ENCODE measurements at regions not wholly inside any gene's neighbourhood (a gene's known extent, or its start where the extent isn't known, plus 50 kb on each side); places are given as distances from the start of the nearest gene placed in this dataset.

DNA sequence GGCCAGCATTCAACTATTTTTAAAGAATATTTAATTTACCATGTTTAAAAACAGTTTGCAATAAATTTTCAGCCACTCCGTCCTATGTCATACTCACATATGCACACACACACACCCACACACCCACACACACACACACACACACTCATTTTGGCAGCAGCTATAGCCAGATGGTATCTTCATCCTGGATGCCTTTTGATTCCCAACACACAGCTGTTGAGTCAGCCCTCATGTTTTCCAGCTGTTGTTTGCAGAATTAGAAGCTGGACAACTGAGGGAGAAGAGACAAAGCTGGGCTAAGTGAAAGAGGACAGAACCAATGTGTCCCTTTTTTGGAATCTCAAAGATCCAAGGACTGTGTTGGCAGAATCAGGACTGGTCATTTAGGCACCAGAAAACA, 80.0 kb upstream of the EGLN3 start:
- no peak for TF ChIP-seq ZNF274 (IDR thresholded peaks at IDR 0.05; ENCODE audit: low read depth, low read length)
- H3K4me3 ChIP-seq (ENCODE audit: low read length) = no peak overlapping the region

DNA sequence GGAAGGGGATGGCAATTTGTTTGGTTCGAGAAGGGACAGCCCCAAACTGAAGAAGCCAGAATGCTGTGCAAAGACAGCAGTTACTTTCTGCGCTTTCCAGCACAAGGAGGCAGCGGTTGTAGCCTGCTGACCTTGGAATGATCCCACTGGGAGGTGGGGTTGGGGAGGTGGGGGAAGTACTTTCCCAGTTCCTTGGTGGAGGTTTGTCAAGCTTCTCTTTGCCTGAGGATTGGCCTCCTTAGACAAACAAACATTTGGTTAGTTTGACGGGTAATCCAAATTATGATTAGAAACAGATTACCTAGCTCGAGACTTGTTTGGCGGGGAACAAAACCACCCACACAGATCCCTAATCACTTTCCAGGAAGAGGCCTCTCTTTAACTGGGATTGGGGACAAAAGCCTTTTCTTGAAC, 79.1 kb upstream of the EGLN3 start:
- no peak overlapping the region for H3K4me3 ChIP-seq (ENCODE audit: low read length)
- no peak for TF ChIP-seq ZNF274 (IDR thresholded peaks at IDR 0.05; ENCODE audit: low read depth, low read length)

DNA sequence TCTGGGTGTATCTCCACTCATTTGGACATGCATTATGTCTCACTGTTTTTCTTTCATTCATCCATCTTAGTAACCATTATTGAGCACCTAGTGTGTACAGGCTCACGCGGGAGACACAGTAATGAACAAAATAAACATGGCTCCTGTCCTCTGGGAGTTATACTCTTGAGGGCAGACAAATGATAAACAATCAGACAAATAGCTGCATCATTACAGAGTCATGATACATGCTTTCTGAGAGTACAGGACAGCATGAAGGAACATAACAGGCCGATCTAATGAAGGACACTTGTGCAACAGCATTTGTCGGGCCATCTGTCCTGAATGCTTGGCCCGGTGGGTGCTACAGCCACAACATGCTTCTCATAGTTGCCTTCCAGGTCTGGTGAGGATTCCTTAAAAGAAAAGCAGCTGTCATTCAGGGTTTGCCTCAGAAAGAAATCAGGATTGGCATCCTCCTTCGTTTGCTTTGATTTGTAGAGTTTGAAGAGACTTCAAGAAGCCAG, 77.2 kb upstream of the EGLN3 start:
- TF ChIP-seq ZNF274 (IDR thresholded peaks at IDR 0.05; ENCODE audit: low read depth, low read length) = no peak
- no peak overlapping the region for H3K4me3 ChIP-seq (ENCODE audit: low read length)

DNA sequence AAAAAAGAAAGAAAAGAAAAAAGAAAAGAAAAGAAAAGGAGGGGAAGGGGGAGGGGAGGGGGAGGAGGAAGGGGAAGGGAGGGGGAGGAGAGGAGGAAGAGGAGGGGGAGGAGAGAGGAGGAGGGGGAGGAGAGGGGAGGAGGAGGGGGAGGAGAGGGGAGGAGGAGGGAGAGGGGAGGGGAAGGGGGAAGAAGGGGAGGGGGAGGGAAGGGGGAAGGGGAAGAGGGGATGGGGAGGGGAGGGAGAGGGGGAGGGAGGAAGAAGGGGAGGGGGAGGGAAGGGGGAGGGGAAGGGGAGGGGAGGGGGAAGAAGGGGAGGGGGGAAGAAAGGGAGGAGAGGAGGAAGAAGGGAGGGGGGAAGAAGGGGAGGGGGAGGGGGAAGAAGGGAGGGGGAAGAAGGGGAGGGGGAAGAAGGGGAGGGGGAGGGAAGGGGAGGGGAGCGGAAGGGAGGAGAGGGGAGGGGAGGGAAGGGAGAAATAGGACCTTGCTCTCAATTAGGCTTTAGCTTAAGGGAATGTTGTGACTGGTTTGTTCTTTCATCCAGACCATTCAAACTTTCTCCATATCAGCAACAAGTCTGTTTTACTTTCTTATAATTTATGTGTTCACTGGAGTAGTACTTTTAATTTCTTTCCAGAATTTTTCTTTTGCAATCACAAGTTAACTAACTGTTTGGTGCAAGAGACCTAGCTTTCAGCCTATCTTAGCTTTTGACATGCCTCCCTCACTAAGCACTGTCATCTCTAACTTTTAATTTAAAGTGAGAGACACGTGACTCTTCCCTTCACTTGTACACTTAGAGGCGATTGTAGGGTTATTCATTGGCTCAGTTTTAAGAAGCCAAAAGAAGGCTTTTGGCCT, 76.5 kb upstream of the EGLN3 start:
- no peak overlapping the region for H3K4me3 ChIP-seq (ENCODE audit: low read length)
- no peak for TF ChIP-seq ZNF274 (IDR thresholded peaks at IDR 0.05; ENCODE audit: low read depth, low read length)

DNA sequence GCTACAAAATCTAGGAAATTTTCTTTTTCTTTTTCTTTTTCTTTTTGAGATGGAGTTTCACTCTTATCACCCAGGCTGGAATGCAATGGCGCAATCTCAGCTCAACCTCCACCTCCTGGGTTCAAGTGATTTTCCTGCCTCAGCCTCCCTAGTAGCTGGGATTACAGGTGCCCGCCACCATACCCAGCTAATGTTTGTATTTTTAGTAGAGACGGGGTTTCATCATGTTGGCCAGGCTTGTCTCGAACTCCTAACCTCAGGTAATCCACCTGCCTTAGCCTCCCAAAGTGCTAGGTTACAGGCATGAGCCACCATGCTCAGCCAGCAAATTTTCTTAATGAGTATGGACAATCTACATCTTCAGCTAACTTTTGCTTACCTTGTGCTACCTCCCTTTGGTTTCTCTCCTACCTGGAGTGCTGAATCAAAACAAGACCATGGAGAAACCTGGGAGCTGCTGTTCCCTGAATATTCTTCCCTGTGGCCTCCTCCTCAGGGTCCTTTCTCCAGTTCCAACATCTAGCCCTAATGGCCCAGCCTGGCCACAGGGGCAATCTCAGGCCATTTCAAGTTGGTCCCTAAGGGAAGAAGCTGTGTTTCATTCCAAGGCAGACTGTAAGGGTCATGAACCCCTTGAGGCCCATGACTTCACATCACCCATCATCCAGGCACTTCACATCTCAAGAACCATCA, 74.6 kb upstream of the EGLN3 start:
- H3K4me3 ChIP-seq (ENCODE audit: low read length) = no peak overlapping the region
- no peak for TF ChIP-seq ZNF274 (IDR thresholded peaks at IDR 0.05; ENCODE audit: low read depth, low read length)

DNA sequence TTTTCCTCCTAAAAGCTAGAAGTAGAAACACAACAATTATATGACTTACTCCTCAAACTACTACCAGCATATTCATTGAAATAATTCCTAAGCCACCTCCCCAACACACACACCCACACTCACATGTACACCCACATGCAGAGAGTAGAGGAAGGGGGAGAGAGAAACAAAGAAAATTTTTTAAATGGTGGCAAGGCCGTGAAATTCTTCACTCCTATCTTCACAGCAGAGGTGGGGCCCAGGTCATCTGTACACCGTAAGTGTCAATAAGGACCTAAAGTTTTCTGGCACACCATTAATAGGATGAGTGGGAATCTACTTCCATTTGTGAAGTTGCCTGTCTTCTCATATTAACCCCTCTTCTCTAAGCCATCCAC, 73.9 kb upstream of the EGLN3 start:
- H3K4me3 ChIP-seq (ENCODE audit: low read length) = no peak overlapping the region
- TF ChIP-seq ZNF274 (IDR thresholded peaks at IDR 0.05; ENCODE audit: low read depth, low read length) = no peak

DNA sequence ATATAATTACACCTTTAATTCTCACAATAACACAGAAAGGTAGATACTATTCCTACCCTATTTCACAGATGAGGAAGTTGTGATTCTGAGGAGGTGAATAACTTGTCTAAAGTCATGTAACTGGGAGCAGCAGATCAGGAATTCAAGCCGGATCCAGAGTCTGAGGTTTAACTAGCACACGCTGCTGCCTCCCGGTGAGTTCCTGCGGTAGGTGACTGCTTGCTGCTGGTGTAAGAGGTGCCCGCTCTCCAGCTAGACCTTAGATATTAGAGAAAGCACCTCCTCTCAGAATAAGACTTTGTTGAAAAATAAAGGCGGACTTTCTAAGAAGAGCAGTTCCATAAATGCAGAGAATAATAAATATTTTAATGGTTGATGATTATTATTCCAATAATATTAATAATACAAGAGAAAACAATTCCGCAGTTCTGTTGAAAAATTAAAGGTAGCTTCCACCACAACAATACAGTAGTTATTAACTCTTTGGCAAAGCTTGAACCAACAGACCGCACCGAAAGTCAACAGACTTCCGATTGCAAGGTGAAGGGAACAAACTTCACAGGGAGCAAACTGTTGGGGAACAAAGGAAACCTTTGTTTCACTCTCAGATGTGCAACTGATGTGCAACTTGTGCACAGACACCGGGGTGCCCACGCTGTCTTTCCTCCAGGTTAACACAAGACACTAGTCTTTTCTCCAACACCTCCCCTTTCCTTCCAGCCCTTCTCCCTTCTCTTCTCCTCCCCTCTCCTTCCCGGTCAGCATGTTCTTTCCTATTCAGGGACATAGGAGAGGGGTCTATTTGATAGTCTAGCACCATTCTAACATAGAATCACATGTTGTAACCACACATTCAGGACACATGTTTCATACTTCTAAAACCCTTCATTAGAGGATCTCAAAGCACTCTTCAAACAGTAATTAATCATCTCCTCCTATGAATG, 73.2 kb upstream of the EGLN3 start:
- no peak for TF ChIP-seq ZNF274 (IDR thresholded peaks at IDR 0.05; ENCODE audit: low read depth, low read length)
- no peak overlapping the region for H3K4me3 ChIP-seq (ENCODE audit: low read length)

DNA sequence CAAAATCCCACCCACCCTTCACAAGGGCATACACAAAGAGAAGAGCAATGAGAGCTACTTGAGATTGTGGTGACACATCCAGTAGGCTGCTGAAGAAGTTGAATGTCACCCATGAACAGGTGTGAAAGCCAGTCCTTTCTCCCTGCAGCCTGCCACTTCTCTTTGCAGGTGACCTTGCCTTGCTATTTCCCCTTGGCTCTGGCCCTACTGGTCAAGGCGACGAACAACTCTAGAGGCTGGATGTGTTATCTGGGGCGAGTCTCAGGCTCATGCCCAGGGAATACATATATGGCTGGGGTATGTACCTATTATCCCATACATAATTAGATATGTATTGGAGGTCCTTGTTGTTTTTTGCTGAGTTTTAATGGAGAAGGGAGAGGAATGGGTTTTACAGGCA, 70.2 kb upstream of the EGLN3 start:
- TF ChIP-seq ZNF274 (IDR thresholded peaks at IDR 0.05; ENCODE audit: low read depth, low read length) = no peak
- no peak overlapping the region for H3K4me3 ChIP-seq (ENCODE audit: low read length)

DNA sequence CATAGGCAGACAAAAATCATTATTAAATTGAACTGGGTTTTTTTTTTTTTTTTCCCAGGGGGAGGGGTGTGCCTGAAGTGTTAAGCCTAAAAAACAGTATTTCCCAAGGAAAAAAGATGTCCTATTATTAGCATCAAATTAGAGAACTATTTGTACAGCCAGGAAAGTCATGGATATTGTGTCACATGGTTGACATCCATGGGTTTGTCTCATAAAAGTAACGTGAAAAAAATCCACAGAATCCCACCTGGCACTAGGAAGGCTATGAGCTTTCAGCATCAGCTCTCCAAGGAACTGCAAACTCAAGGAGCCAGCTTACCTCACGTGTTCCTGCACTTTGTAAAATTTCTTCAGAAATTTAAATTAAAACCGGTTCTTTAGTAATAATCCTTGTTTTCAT, 69.1 kb upstream of the EGLN3 start:
- H3K4me3 ChIP-seq (ENCODE audit: low read length) = no peak overlapping the region
- no peak for TF ChIP-seq ZNF274 (IDR thresholded peaks at IDR 0.05; ENCODE audit: low read depth, low read length)

DNA sequence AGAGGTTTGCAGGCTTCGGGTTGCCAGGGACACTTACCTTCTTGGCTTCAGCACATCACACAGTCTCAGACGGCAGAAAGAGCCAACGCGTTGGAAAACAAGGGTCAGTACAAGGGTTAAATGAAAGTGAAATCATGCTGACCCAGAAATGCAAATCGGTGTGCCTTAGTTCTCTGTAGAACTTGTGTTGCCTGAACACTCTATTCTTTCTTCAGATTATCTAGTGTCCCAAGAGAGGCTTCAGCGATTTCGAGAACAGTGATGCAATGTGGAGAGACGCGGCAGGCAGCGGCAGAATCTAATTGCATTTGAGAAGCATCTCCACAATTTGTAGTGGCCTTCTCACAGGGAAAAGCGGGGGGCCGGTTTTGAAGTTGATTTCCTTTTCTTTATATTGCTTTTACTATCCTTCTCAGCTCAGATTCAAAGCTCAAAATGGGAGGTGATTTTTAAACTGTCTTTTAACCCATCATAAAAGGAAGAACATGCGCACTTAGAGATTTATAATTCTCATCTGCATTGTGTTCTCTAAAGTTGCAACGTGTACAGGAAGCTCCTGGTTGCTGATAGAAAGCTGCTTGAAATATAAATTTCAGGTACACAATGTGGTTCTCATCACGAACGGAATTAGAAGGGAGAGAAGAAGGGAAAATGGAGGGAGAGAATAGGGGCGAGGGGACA, 67.8 kb upstream of the EGLN3 start:
- no peak for TF ChIP-seq ZNF274 (IDR thresholded peaks at IDR 0.05; ENCODE audit: low read depth, low read length)
- peak overlapping the region; percentile 77; the same call in 1 of the 2 replicates for H3K4me3 ChIP-seq (ENCODE audit: low read length)

DNA sequence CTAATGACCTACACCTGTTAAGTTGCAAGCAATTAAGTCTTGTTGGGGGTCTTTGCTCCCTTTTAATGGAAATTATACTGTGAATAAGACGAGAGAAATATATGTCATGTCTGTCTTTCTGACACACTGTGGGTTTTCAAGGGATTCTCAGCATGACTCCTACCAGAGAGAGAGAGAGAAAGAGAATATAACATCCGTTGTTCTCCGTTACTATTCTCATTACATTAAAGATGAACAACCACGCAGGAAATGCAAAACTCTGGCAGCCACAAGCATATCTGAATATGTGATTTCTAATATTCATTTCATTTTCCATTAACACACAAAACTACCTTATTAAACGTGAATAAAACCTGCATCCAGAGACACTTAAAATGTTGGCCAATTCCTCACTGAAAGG, 67.3 kb upstream of the EGLN3 start:
- H3K4me3 ChIP-seq (ENCODE audit: low read length) = peak overlapping the region; percentile 77; the same call in 1 of the 2 replicates
- no peak for TF ChIP-seq ZNF274 (IDR thresholded peaks at IDR 0.05; ENCODE audit: low read depth, low read length)

DNA sequence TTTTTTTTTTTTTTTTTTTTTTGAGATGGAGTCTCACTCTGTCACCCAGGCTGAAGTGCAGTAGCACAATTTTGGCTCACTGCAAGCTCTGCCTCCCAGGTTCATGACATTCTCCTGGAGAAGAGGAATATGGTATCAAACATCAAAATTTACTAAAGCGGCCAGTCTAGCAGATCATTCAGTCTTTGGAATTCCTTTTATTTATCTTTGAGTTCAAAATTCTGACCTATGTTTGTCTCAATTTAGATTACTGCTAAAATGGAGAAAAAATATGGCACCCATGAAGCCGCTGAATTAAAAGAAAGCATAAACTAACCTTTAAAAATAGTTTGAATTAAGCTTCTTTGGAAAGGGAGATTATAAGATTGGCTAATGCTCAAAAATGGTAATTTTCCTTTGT, 64.5 kb upstream of the EGLN3 start:
- H3K4me3 ChIP-seq (ENCODE audit: low read length) = no peak overlapping the region
- TF ChIP-seq ZNF274 (IDR thresholded peaks at IDR 0.05; ENCODE audit: low read depth, low read length) = no peak

DNA sequence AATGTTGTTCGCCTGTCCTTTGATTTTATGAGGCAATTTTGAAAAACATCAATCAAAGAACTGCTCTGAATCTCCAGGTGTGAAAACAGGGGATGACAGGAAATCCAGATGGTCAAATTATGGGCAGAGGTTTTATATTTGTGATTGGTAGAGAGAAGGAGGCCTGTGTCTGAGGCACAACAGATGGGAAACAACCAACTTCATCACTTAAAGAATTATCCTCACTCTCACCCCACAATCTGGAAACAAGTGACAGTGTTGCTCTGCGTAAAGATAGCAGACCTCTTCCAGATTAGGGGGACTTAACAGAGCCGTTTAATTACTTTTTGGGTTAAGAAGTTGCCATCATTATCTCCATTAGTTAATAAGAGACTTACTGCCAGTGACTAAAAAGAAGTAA, 64.1 kb upstream of the EGLN3 start:
- no peak for TF ChIP-seq ZNF274 (IDR thresholded peaks at IDR 0.05; ENCODE audit: low read depth, low read length)
- no peak overlapping the region for H3K4me3 ChIP-seq (ENCODE audit: low read length)

DNA sequence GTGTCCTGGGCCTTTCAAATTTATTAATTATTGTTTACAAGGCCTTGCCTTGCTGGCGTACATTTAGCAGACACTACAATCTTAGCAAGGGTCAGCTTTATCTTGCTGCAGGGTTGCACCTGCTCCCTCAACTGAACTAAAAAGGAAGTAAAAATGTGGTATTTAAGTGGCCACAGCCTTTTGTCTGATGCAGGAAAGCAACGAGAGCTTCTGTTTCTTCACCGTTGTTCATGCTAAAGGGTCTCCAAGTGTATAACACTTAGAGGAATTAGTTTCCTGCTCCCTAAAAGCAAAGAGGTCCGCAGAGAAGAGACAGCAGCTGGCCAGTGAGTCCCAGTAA, 62.8 kb upstream of the EGLN3 start:
- peak overlapping the region; percentile 38; the same call in 1 of the 2 replicates for H3K4me3 ChIP-seq (ENCODE audit: low read length)
- no peak for TF ChIP-seq ZNF274 (IDR thresholded peaks at IDR 0.05; ENCODE audit: low read depth, low read length)
